ENCODE measurements at regions not wholly inside any gene's neighbourhood (a gene's known extent, or its start where the extent isn't known, plus 50 kb on each side); places are given as distances from the start of the nearest gene placed in this dataset.

DNA sequence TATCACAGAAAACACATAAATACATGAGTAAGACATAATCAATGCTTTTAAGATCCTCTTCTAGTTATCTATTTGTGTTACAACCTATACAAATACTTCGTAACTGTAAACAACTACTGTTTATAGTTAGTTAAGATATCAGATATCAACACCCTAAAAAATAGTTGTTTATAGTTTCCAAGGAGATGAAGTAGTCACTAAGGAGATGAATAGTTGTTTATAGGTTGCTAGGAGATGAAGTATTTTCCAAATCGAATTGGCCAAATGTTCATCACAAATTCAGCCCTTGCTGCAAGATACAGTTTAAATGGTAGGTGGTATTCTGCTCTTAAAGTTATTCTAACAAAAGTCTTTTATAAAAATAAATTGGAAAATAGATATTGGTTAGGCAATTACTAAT is 618.2 kb upstream of the PCDH10 start:
- no peak for TF ChIP-seq TAF1 (IDR thresholded peaks at IDR 0.05; ENCODE audit: low read depth, low read length)
- TF ChIP-seq POLR2A (IDR thresholded peaks at IDR 0.05; ENCODE audit: low read depth, low read length), result no peak
- FAIRE-seq (no peak), DNase-seq (ENCODE audit: insufficient read length, low spot score) (no peak)

DNA sequence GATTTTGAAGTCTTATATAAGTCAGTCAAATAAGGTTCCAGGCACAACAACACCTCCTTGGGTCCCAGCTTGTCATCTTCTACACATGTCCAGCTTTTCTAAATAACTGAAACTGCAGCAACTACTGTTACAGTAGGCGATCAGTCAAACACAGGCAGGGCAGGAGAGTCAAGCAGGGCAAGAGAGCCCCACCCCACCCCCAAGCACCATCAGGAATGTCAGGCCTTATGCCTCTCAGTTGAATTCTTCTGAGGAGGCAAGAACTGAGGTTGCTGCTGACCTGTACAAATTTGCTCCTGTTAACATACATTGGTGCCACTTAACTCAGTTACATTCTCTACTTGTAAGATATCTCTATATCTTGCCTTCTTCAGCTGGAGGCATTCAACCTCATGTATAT is 608.8 kb upstream of the PCDH10 start:
- FAIRE-seq (no peak), DNase-seq (ENCODE audit: insufficient read length, low spot score) (no peak)
- no peak for TF ChIP-seq POLR2AphosphoS5 (IDR thresholded peaks at IDR 0.05; ENCODE audit: low read depth, low read length)
- no peak for TF ChIP-seq POU2F2 (IDR thresholded peaks at IDR 0.05; ENCODE audit: low read depth, low read length)
- TF ChIP-seq PAX5 (IDR thresholded peaks at IDR 0.05; ENCODE audit: insufficient read depth, low read length, severe bottlenecking), result no peak
- TF ChIP-seq POLR2A (IDR thresholded peaks at IDR 0.05; ENCODE audit: low read depth, low read length), result no peak
- no peak for TF ChIP-seq TAF1 (IDR thresholded peaks at IDR 0.05; ENCODE audit: low read depth, low read length)

DNA sequence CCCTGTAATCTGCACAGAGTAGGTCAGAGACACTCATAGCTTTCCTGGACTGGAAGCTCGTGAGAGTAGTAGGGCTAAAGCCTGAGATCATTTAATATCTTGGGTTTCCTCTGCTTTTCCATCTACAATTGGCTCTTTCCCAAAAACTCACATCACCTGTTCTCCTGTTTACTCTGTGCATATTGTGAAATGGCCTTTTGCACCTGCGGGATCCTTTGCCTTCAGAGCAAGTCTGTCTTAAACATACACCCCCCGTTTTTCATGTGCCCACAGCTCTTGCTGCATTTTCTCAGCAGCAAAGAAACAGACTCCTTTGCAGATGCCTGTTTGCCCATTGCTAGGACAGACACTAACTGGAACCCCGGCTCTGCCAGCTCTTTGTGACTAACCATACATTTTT is 608.3 kb upstream of the PCDH10 start:
- TF ChIP-seq TAF1 (IDR thresholded peaks at IDR 0.05; ENCODE audit: low read depth, low read length), result no peak
- TF ChIP-seq POU2F2 (IDR thresholded peaks at IDR 0.05; ENCODE audit: low read depth, low read length), result no peak
- no peak for TF ChIP-seq POLR2AphosphoS5 (IDR thresholded peaks at IDR 0.05; ENCODE audit: low read depth, low read length)
- no peak for TF ChIP-seq PAX5 (IDR thresholded peaks at IDR 0.05; ENCODE audit: insufficient read depth, low read length, severe bottlenecking)
- no peak for TF ChIP-seq SPI1 (IDR thresholded peaks at IDR 0.05; ENCODE audit: low read depth, low read length)
- no peak for TF ChIP-seq POLR2A (IDR thresholded peaks at IDR 0.05; ENCODE audit: low read depth, low read length)
- FAIRE-seq, result no peak
- no peak for DNase-seq (ENCODE audit: insufficient read length, low spot score)

DNA sequence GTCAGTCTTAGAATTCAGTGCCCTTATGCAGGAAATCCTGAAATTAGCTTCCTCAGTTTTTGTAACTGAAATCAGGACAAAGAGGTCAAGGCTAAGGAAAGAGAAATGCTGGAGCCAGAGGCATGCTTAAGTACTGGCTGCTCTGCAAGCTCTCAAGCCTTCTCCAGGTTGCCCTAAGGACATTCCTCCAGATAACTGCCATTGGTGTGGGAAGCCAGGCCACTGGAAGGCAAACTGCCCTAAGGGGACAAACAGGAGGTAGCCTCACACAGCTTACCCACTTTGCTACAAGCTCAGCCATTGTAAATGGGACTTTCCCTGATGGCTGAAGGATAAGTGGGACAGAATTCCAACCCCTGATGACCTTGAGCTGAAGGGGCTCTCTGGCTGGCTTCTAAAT is 606.9 kb upstream of the PCDH10 start:
- DNase-seq (ENCODE audit: insufficient read length, low spot score), result no peak
- TF ChIP-seq POLR2A (IDR thresholded peaks at IDR 0.05; ENCODE audit: low read depth, low read length) (no peak), TAF1 (IDR thresholded peaks at IDR 0.05; ENCODE audit: low read depth, low read length) (no peak), POLR2AphosphoS5 (IDR thresholded peaks at IDR 0.05; ENCODE audit: low read depth, low read length) (no peak), SPI1 (IDR thresholded peaks at IDR 0.05; ENCODE audit: low read depth, low read length) (no peak), PAX5 (IDR thresholded peaks at IDR 0.05; ENCODE audit: insufficient read depth, low read length, severe bottlenecking) (no peak), POU2F2 (IDR thresholded peaks at IDR 0.05; ENCODE audit: low read depth, low read length) (no peak)
- no peak for FAIRE-seq

DNA sequence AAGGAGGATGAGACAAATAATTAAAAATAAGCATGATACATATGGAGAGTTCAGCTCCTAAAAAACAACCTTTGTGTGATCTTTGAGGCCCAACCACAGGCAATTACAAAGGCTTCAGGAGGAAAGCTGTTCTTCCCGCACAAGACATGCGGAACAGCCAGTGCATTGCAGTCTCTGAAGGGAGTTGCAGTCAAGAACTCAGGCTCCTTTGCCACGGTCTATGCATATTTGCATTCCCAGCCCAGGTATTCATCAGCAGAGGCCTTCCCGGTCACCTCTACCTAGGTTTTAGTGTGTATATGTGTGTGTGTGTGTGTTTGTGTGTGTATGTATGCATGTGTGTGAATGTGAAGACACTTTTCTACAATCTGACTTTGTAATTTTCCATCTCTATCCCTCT is 600.6 kb upstream of the PCDH10 start:
- DNase-seq (ENCODE audit: insufficient read length, low spot score) (no peak), FAIRE-seq (no peak)
- TF ChIP-seq POLR2AphosphoS5 (IDR thresholded peaks at IDR 0.05; ENCODE audit: low read depth, low read length), result no peak
- no peak for TF ChIP-seq TAF1 (IDR thresholded peaks at IDR 0.05; ENCODE audit: low read depth, low read length)
- no peak for TF ChIP-seq SPI1 (IDR thresholded peaks at IDR 0.05; ENCODE audit: low read depth, low read length)
- TF ChIP-seq PAX5 (IDR thresholded peaks at IDR 0.05; ENCODE audit: insufficient read depth, low read length, severe bottlenecking), result no peak
- TF ChIP-seq POLR2A (IDR thresholded peaks at IDR 0.05; ENCODE audit: low read depth, low read length), result no peak
- TF ChIP-seq POU2F2 (IDR thresholded peaks at IDR 0.05; ENCODE audit: low read depth, low read length), result no peak

- TF ChIP-seq TAF1 (IDR thresholded peaks at IDR 0.05; ENCODE audit: low read depth, low read length) (no peak), POLR2AphosphoS5 (IDR thresholded peaks at IDR 0.05; ENCODE audit: low read depth, low read length) (no peak), POLR2A (IDR thresholded peaks at IDR 0.05; ENCODE audit: low read depth, low read length) (no peak), PAX5 (IDR thresholded peaks at IDR 0.05; ENCODE audit: insufficient read depth, low read length, severe bottlenecking) (no peak), SPI1 (IDR thresholded peaks at IDR 0.05; ENCODE audit: low read depth, low read length) (no peak), POU2F2 (IDR thresholded peaks at IDR 0.05; ENCODE audit: low read depth, low read length) (no peak)
- FAIRE-seq (no peak), DNase-seq (ENCODE audit: insufficient read length, low spot score) (no peak)
These were observed 592.8 kb upstream of the PCDH10 start for GRCh38 chr4:132556316-132556715.

- FAIRE-seq, result no peak
- no peak for TF ChIP-seq POU2F2 (IDR thresholded peaks at IDR 0.05; ENCODE audit: low read depth, low read length)
- no peak for TF ChIP-seq PAX5 (IDR thresholded peaks at IDR 0.05; ENCODE audit: insufficient read depth, low read length, severe bottlenecking)
- no peak for TF ChIP-seq TAF1 (IDR thresholded peaks at IDR 0.05; ENCODE audit: low read depth, low read length)
- TF ChIP-seq POLR2A (IDR thresholded peaks at IDR 0.05; ENCODE audit: low read depth, low read length), result no peak
These were observed 591.4 kb upstream of the PCDH10 start for GRCh38 chr4:132557660-132558059.

DNA sequence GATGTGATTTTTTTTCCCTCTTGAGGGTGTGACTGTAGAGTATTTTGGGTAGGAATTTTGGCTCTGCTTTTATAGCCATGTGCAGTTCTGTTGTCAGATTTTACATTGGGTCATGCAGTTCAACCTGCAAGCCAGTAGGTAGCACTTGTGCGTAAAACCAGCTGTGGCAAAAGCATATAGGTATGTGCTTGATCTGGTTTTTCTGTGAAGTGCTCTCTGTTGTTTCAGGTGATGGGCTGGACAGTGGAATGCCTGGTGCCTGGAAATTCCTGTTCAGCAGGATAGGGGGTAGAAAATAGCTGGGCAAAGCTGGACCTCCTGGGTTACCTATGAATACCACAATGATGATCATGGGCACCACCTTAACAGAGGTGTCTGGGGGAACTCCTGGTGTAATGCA is 584.2 kb upstream of the PCDH10 start:
- no peak for DNase-seq (ENCODE audit: insufficient read length, low spot score)
- TF ChIP-seq POLR2AphosphoS5 (IDR thresholded peaks at IDR 0.05; ENCODE audit: low read depth, low read length) (no peak), TAF1 (IDR thresholded peaks at IDR 0.05; ENCODE audit: low read depth, low read length) (no peak), PAX5 (IDR thresholded peaks at IDR 0.05; ENCODE audit: insufficient read depth, low read length, severe bottlenecking) (no peak), SPI1 (IDR thresholded peaks at IDR 0.05; ENCODE audit: low read depth, low read length) (no peak), POU2F2 (IDR thresholded peaks at IDR 0.05; ENCODE audit: low read depth, low read length) (no peak), POLR2A (IDR thresholded peaks at IDR 0.05; ENCODE audit: low read depth, low read length) (no peak)
- no peak for FAIRE-seq

More at GRCh38 chr4:132557660-132558059, 591.4 kb upstream of the PCDH10 start:
- no peak for DNase-seq (ENCODE audit: insufficient read length, low spot score)

- no peak for FAIRE-seq
- DNase-seq (ENCODE audit: insufficient read length, low spot score), result no peak
- TF ChIP-seq POLR2A (IDR thresholded peaks at IDR 0.05; ENCODE audit: low read depth, low read length) (no peak), POU2F2 (IDR thresholded peaks at IDR 0.05; ENCODE audit: low read depth, low read length) (no peak), TAF1 (IDR thresholded peaks at IDR 0.05; ENCODE audit: low read depth, low read length) (no peak), POLR2AphosphoS5 (IDR thresholded peaks at IDR 0.05; ENCODE audit: low read depth, low read length) (no peak), SPI1 (IDR thresholded peaks at IDR 0.05; ENCODE audit: low read depth, low read length) (no peak), PAX5 (IDR thresholded peaks at IDR 0.05; ENCODE audit: insufficient read depth, low read length, severe bottlenecking) (no peak)
These were observed 583.6 kb upstream of the PCDH10 start for GRCh38 chr4:132565542-132565941.

- TF ChIP-seq POLR2A (IDR thresholded peaks at IDR 0.05; ENCODE audit: low read depth, low read length), result no peak
- no peak for TF ChIP-seq PAX5 (IDR thresholded peaks at IDR 0.05; ENCODE audit: insufficient read depth, low read length, severe bottlenecking)
- no peak for TF ChIP-seq POU2F2 (IDR thresholded peaks at IDR 0.05; ENCODE audit: low read depth, low read length)
- no peak for TF ChIP-seq SPI1 (IDR thresholded peaks at IDR 0.05; ENCODE audit: low read depth, low read length)
- no peak for TF ChIP-seq POLR2AphosphoS5 (IDR thresholded peaks at IDR 0.05; ENCODE audit: low read depth, low read length)
- no peak for TF ChIP-seq TAF1 (IDR thresholded peaks at IDR 0.05; ENCODE audit: low read depth, low read length)
- DNase-seq (ENCODE audit: insufficient read length, low spot score) (no peak), FAIRE-seq (no peak)
These were observed 576.9 kb upstream of the PCDH10 start for GRCh38 chr4:132572210-132572609.

Measured in GM12891 (cell line).